OCI-LY7 (cell line): ENCODE measurements at regions not wholly inside any gene's neighbourhood (a gene's known extent, or its start where the extent isn't known, plus 50 kb on each side); places are given as distances from the start of the nearest gene placed in this dataset.

Experiments used
- BruUV-seq: library from RNA; stranded (reverse); fragments of 400-500 nt; replicated peaks from 2 replicates; lab custom pipeline; 2021; lab: Mats Ljungman, UMichigan
- CTCF ChIA-PET: fragments of 300-600 bp; sonication (Branson Sonifier 250); formaldehyde crosslinking; loops from one replicate; lab custom pipeline; 2022; ENCODE audit warnings: antibody characterized with exemption; ENCODE audit not compliant: unreplicated experiment; lab: Charles Lee
- POLR2A ChIA-PET: fragments of 300-600 bp; sonication (Branson Sonifier 250); formaldehyde crosslinking; loops from one replicate; lab custom pipeline; 2022; ENCODE audit warnings: antibody characterized with exemption; lab: Charles Lee
- DNase-seq: peaks from one replicate; pipeline ENCODE4 v3.0.0-alpha.2; 2015; ENCODE audit warnings: low spot score
- H2AFZ ChIP-seq: fragments of 200-600 bp; sonication (generic), shearing (Covaris generic); 2 replicates; pipeline ENCODE4 v1.6.1; 2014; ENCODE audit warnings: mild to moderate bottlenecking, antibody characterized with exemption, low read length, moderate library complexity
- H3K27ac ChIP-seq: fragments of 200-600 bp; sonication (generic); 2 replicates; pipeline ENCODE4 v1.5.1; 2014; ENCODE audit warnings: mixed run types, low read depth, mild to moderate bottlenecking, moderate library complexity, low read length, inconsistent platforms; ENCODE audit not compliant: poor library complexity, severe bottlenecking
- H3K36me3 ChIP-seq: fragments of 200-600 bp; sonication (generic); 2 replicates; pipeline ENCODE4 v1.6.1; 2014; ENCODE audit warnings: mild to moderate bottlenecking, antibody characterized with exemption, low read length, moderate library complexity, mixed read lengths; ENCODE audit not compliant: insufficient read depth
- H3K4me1 ChIP-seq: fragments of 200-600 bp; sonication (generic); 2 replicates; pipeline ENCODE4 v1.5.1; 2014; ENCODE audit warnings: mild to moderate bottlenecking, low read length; ENCODE audit not compliant: insufficient read depth, poor library complexity, severe bottlenecking
- H3K4me2 ChIP-seq: fragments of 200-600 bp; sonication (generic); 2 replicates; pipeline ENCODE4 v1.6.1; 2014; ENCODE audit warnings: mild to moderate bottlenecking, low read length
- H3K4me3 ChIP-seq: fragments of 200-600 bp; sonication (generic); 2 replicates; pipeline ENCODE4 v1.5.1; 2014; ENCODE audit warnings: mild to moderate bottlenecking, low read depth, low read length; ENCODE audit not compliant: poor library complexity, severe bottlenecking
- H3K79me2 ChIP-seq: fragments of 200-600 bp; sonication (generic); 2 replicates; pipeline ENCODE4 v1.6.1; 2016; ENCODE audit warnings: low read depth, mild to moderate bottlenecking, low read length, moderate library complexity, mixed read lengths; ENCODE audit not compliant: insufficient read depth
- H3K9me2 ChIP-seq: fragments of 200-600 bp; sonication (generic); 2 replicates; pipeline ENCODE4 v1.6.1; 2016; ENCODE audit warnings: mild to moderate bottlenecking, low read length, mixed read lengths; ENCODE audit not compliant: insufficient read depth
- H3K9me3 ChIP-seq: fragments of 200-600 bp; sonication (generic); 2 replicates; pipeline ENCODE4 v1.6.1; 2014; ENCODE audit warnings: mild to moderate bottlenecking, mixed run types, low read length, mixed read lengths
- H4K20me1 ChIP-seq: fragments of 200-600 bp; sonication (generic); 2 replicates; pipeline ENCODE4 v1.6.1; 2014; ENCODE audit warnings: mild to moderate bottlenecking, antibody characterized with exemption, low read length, moderate library complexity, mixed read lengths; ENCODE audit not compliant: insufficient read depth
- EZH2phosphoT487 ChIP-seq: fragments of 200-600 bp; sonication (generic); IDR thresholded peaks from 2 replicates; pipeline ENCODE4 v1.6.1; 2018; ENCODE audit warnings: low read depth, borderline replicate concordance, mild to moderate bottlenecking, mixed run types, antibody characterized with exemption, low read length, moderate library complexity, mixed read lengths
- intact Hi-C: fragments of 100-400 bp; cut with micrococcal nuclease; formaldehyde crosslinking; loops from one replicate; pipeline ENCODE4 v1.10.0; 2022; ENCODE audit not compliant: unreplicated experiment
- TF ChIP-seq, protein P1 (sequence below): fragments of 200-600 bp; sonication (generic); conservative IDR thresholded peaks from 2 replicates; pipeline ENCODE4 v1.5.1; 2014; ENCODE audit warnings: mild to moderate bottlenecking, antibody characterized with exemption, low read length, moderate library complexity, mixed read lengths

DNA sequence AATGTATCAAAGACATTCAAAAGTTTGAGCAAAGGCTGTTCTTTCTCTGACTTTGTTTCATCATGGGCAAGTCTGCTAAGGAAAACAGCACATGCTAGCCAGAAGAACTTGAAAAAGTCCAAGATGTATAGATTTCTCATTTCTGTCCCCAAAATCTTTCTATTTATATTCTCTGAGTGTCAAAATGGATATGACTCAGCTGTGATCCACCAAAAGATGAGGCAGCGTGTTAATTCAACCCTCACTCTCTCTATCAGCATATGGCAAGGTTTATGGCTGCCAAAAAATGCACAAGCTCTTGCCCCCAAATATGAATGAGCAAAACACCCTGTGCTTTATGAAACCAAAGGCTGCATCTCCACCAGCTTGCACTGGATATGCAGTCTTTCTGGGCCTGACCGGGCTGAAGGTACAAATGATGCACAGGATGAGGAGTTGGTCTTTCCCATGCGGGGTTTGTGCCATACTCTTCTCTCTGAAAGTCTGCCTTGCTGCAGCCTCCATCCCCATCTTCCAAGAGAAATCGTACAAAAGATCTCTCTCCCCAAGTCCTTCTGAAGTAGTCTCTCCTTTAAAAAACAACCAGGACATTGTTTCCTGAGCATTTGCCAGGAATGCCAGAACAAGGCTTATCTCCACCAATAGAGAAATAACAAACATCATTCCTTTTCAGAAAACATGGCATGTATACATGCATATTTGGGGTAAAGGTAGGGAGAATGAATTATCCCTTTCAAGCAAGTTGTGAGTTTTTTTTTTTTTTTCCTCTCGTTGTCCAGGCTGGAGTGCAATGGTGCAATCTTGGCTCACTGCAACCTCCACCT, 203.4 kb downstream of the TMX1 start:
- Histone ChIP-seq H3K27ac (no peak overlapping the region), H3K4me1 (no peaks in the 10 kb centered on the region), H3K9me2 (no peaks in the 10 kb centered on the region), H3K36me3 (no peaks in the 10 kb centered on the region), H3K79me2 (no peaks in the 10 kb centered on the region), H3K9me3 (no peaks in the 10 kb centered on the region), H2AFZ (no peak overlapping the region), H4K20me1 (no peaks in the 10 kb centered on the region), H3K4me2 (no peak overlapping the region), H3K4me3 (no peak overlapping the region)
- TF ChIP-seq EZH2phosphoT487: no peak
- TF ChIP-seq, protein P1, sequence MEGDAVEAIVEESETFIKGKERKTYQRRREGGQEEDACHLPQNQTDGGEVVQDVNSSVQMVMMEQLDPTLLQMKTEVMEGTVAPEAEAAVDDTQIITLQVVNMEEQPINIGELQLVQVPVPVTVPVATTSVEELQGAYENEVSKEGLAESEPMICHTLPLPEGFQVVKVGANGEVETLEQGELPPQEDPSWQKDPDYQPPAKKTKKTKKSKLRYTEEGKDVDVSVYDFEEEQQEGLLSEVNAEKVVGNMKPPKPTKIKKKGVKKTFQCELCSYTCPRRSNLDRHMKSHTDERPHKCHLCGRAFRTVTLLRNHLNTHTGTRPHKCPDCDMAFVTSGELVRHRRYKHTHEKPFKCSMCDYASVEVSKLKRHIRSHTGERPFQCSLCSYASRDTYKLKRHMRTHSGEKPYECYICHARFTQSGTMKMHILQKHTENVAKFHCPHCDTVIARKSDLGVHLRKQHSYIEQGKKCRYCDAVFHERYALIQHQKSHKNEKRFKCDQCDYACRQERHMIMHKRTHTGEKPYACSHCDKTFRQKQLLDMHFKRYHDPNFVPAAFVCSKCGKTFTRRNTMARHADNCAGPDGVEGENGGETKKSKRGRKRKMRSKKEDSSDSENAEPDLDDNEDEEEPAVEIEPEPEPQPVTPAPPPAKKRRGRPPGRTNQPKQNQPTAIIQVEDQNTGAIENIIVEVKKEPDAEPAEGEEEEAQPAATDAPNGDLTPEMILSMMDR: no peak
- intact Hi-C loops: no loop called here
- CTCF ChIA-PET: no interaction called here
- no peak for DNase-seq
- BruUV-seq: no TSS peak
- POLR2A ChIA-PET: no interaction called here

DNA sequence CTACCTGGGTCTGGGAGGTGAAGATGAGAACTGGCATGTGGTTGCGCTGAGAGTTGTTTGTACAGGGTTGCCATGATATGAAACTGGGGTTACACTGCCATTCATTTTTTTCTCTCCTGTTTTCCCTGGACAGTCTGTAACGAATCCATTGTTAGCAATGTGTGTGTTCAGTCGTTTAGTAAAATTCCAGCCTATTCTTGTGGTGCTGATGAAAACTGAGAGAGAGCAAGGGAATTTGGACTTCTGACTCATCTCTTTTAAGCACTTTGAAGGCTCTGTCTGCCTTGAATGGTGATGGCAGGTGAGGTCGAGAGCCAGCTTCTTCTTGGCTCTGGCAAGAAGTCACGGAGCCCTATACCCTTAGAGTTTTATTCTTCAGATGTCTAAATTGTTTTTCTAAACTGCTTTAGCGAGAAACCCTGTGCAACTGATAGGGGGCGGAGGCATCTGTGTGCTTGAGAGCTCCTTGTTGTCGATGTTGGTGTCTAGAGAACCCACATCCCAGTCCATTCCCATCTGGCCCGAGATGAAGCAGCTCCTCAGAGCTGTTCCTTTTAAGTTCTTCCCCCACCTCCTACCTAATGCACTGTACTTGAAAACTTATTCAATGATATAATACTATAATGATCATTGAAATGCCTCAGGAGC, 204.4 kb downstream of the TMX1 start:
- no peak for DNase-seq
- CTCF ChIA-PET: no interaction called here
- BruUV-seq: no TSS peak

More for the DNA sequence above, 204.4 kb downstream of the TMX1 start:
- H3K4me2 ChIP-seq: no peak overlapping the region
- no peak overlapping the region for H3K4me3 ChIP-seq
- H2AFZ ChIP-seq: no peak overlapping the region
- POLR2A ChIA-PET: no interaction called here
- H4K20me1 ChIP-seq: no peaks in the 10 kb centered on the region
- no peaks in the 10 kb centered on the region for H3K79me2 ChIP-seq
- no peaks in the 10 kb centered on the region for H3K4me1 ChIP-seq
- no peaks in the 10 kb centered on the region for H3K9me3 ChIP-seq
- H3K36me3 ChIP-seq: no peaks in the 10 kb centered on the region
- H3K27ac ChIP-seq: no peak overlapping the region
- H3K9me2 ChIP-seq: no peaks in the 10 kb centered on the region
- TF ChIP-seq, protein P1: no peak
- TF ChIP-seq EZH2phosphoT487: no peak
- intact Hi-C loops: no loop called here
